SK-N-SH (cell line): ENCODE measurements at regions not wholly inside any gene's neighbourhood (a gene's known extent, or its start where the extent isn't known, plus 50 kb on each side); places are given as distances from the start of the nearest gene placed in this dataset.

ENCODE experiments used
- CTCF ChIA-PET: fragments of 300-600, 350-600 bp; formaldehyde crosslinking; extraction: SDS; loops from one replicate; lab custom pipeline; 2021; lab: Yijun Ruan, JAX
- POLR2A ChIA-PET: fragments of 350-600 bp; sonication (Branson Sonifier 250); formaldehyde crosslinking; extraction: SDS; loops from one replicate; lab custom pipeline; 2020; ENCODE audit warnings: antibody characterized with exemption, inconsistent platforms; lab: Yijun Ruan, JAX
- DNase-seq: peaks from one replicate; pipeline ENCODE4 v3.0.0; 2012
- H2AFZ ChIP-seq: fragments of 200-600 bp; sonication (generic); 2 replicates; pipeline ENCODE4 v1.8.1; 2016; ENCODE audit warnings: antibody characterized with exemption, mild to moderate bottlenecking, low read depth
- H3F3A ChIP-seq: fragments of 200-600 bp; sonication (generic); replicated peaks from 2 replicates; pipeline ENCODE3; 2016; ENCODE audit warnings: antibody characterized with exemption, mild to moderate bottlenecking; ENCODE audit not compliant: insufficient read depth
- H3K27ac ChIP-seq, 2 experiments: fragments of 200-500 bp in 1 of 2; fragments of 200-600 bp in 1 of 2; sonication (Bioruptor generic) in 1 of 2; sonication (generic), shearing (Covaris generic) in 1 of 2; 2 replicates each; pipeline versions ENCODE4 v1.5.1 to v1.6.1; 2014 to 2016; ENCODE audit warnings: low read depth in 2 of 2, inconsistent platforms in 1 of 2, low read length in 1 of 2, mild to moderate bottlenecking in 1 of 2, mixed read lengths in 1 of 2
- H3K27me3 ChIP-seq: fragments of 200-600 bp; sonication (generic), shearing (Covaris generic); 2 replicates; pipeline ENCODE4 v1.6.1; 2016; ENCODE audit warnings: mixed run types; ENCODE audit not compliant: insufficient read depth
- H3K36me3 ChIP-seq, 2 experiments: fragments of 200-500 bp in 1 of 2; fragments of 200-600 bp in 1 of 2; sonication (Bioruptor generic) in 1 of 2; sonication (generic) in 1 of 2; replicated peaks in 1 of 2; 2 replicates each; pipeline versions ENCODE3 to v1.5.1; 2014 to 2016; ENCODE audit warnings: low read length in 1 of 2, mild to moderate bottlenecking in 1 of 2; ENCODE audit not compliant: insufficient read depth in 2 of 2, control insufficient read depth in 1 of 2
- H3K4me1 ChIP-seq, 2 experiments: fragments of 200-500 bp in 1 of 2; fragments of 200-600 bp in 1 of 2; sonication (Bioruptor generic) in 1 of 2; sonication (generic), shearing (Covaris generic) in 1 of 2; 2 replicates each; pipeline versions ENCODE4 v1.5.1 to v1.6.1; 2014 to 2016; ENCODE audit warnings: low read depth in 1 of 2, low read length in 1 of 2, mixed run types in 1 of 2; ENCODE audit not compliant: insufficient read depth in 2 of 2, control insufficient read depth in 1 of 2
- H3K4me2 ChIP-seq: fragments of 200-600 bp; sonication (generic), shearing (Covaris generic); 2 replicates; pipeline ENCODE4 v1.6.1; 2017; ENCODE audit warnings: mixed run types
- H3K4me3 ChIP-seq, 2 experiments: fragments of 200-500 bp in 1 of 2; fragments of 200-600 bp in 1 of 2; sonication (Bioruptor generic) in 1 of 2; sonication (generic), shearing (Covaris generic) in 1 of 2; 2 replicates each; pipeline versions ENCODE4 v1.5.1 to v1.8.1; 2014 to 2016; ENCODE audit warnings: low read depth in 2 of 2, inconsistent platforms in 1 of 2, low read length in 1 of 2, mild to moderate bottlenecking in 1 of 2, mixed read lengths in 1 of 2, moderate library complexity in 1 of 2
- H3K79me2 ChIP-seq: fragments of 200-600 bp; sonication (generic); 2 replicates; pipeline ENCODE4 v1.8.1; 2017; ENCODE audit warnings: mild to moderate bottlenecking; ENCODE audit not compliant: insufficient read depth
- H3K9ac ChIP-seq: fragments of 200-600 bp; sonication (generic); 2 replicates; pipeline ENCODE4 v1.6.1; 2017; ENCODE audit warnings: mixed run types
- H3K9me2 ChIP-seq: fragments of 200-600 bp; sonication (generic); 2 replicates; pipeline ENCODE4 v1.6.1; 2017; ENCODE audit warnings: mixed run types
- H3K9me3 ChIP-seq: fragments of 200-600 bp; sonication (generic); 2 replicates; pipeline ENCODE4 v1.6.1; 2017; ENCODE audit warnings: mixed run types, mild to moderate bottlenecking, moderate library complexity
- H4K20me1 ChIP-seq: fragments of 200-600 bp; sonication (generic); 2 replicates; pipeline ENCODE4 v1.6.1; 2017; ENCODE audit warnings: mild to moderate bottlenecking, mixed run types; ENCODE audit not compliant: insufficient read depth
- CHD2 ChIP-seq: fragments of 150-350 bp; IDR thresholded peaks from 2 replicates; pipeline ENCODE4 v1.6.1; 2018; ENCODE audit warnings: low read length; ENCODE audit not compliant: partially characterized antibody
- EP300 ChIP-seq, 2 experiments: IDR thresholded peaks; 2 replicates each; pipeline versions ENCODE4 v1.4.0 to v1.6.1; 2012; ENCODE audit warnings: borderline replicate concordance in 1 of 2, low read depth in 1 of 2, low read length in 1 of 2
- FOSL2 ChIP-seq: IDR thresholded peaks from 2 replicates; pipeline ENCODE4 v1.4.0; 2012; ENCODE audit warnings: low read depth, mild to moderate bottlenecking, moderate library complexity, borderline replicate concordance
- FOXJ3 ChIP-seq: sonication (generic); formaldehyde crosslinking; IDR thresholded peaks from 2 replicates; pipeline ENCODE4 v1.5.1; 2020; ENCODE audit warnings: mild to moderate bottlenecking, missing genetic modification reagents
- FOXM1 ChIP-seq: IDR thresholded peaks from 2 replicates; pipeline ENCODE4 v1.4.0; 2012; ENCODE audit warnings: low read depth, mild to moderate bottlenecking
- JUND ChIP-seq: IDR thresholded peaks from 2 replicates; pipeline ENCODE4 v1.4.0; 2012
- NRF1 ChIP-seq: IDR thresholded peaks from 2 replicates; pipeline ENCODE4 v1.6.1; 2012; ENCODE audit warnings: low read depth, mild to moderate bottlenecking, low read length
- POLR2AphosphoS5 ChIP-seq: IDR thresholded peaks from 2 replicates; pipeline ENCODE4 v1.6.1; 2012; ENCODE audit warnings: low read depth, low read length
- RAD21 ChIP-seq: IDR thresholded peaks from 2 replicates; pipeline ENCODE4 v1.6.1; 2012; ENCODE audit warnings: mild to moderate bottlenecking, low read length
- RCOR1 ChIP-seq: fragments of 150-350 bp; IDR thresholded peaks from 2 replicates; pipeline ENCODE4 v1.6.1; 2017; ENCODE audit warnings: antibody characterized with exemption, low read length
- YY1 ChIP-seq: IDR thresholded peaks from 2 replicates; pipeline ENCODE4 v1.4.0; 2012; ENCODE audit warnings: low read depth, mild to moderate bottlenecking
- WGBS: methylation state at CpG from one replicate; pipeline ENCODE4 v1.1.6; 2017; ENCODE audit warnings: low lambda C conversion rate; 5-methylcytosine and 5-hydroxymethylcytosine counted together
- TF ChIP-seq, protein P1 (sequence below): fragments of 150-350 bp; IDR thresholded peaks from 2 replicates; pipeline ENCODE4 v1.6.1; 2017; ENCODE audit warnings: antibody characterized with exemption, low read length, low read depth, borderline replicate concordance
- TF ChIP-seq, protein P2 (sequence below): IDR thresholded peaks from 2 replicates; pipeline ENCODE4 v1.4.0; 2012; ENCODE audit warnings: low read depth
- TF ChIP-seq, protein P3 (sequence below): fragments of 150-350 bp; IDR thresholded peaks from 2 replicates; pipeline ENCODE4 v1.6.1; 2016; ENCODE audit warnings: mild to moderate bottlenecking, low read depth, low read length
- TF ChIP-seq, protein P4 (sequence below): IDR thresholded peaks from 2 replicates; pipeline ENCODE4 v1.6.1; 2012; ENCODE audit warnings: mild to moderate bottlenecking, low read depth, low read length, moderate library complexity

DNA sequence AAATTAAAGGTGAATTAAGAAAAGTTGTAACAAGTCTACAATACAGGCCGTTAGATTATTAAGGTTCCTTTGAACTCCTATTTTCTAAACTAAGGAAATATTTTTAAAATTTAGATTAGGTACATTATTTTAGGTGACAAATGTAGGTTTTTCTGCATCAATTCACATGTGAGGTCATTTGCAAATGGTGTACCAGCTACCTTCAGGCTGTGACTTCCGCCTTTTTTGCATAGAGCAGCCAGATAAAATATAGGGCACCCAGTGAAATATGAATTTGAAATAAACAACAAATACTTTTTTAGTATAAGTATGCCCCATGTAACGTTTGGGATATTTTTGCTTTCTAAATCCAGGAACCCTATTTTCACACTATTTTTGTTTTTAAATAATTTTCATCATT lies 544.0 kb downstream of the LMO4 start:
- CTCF ChIA-PET = no interaction called here
- POLR2A ChIA-PET = no interaction called here

More for the DNA sequence above, 544.0 kb downstream of the LMO4 start:
- Histone ChIP-seq H3K36me3 (no peaks in the 10 kb centered on the region), H3F3A (no peaks in the 10 kb centered on the region), H3K4me3 (no peak overlapping the region), H3K9me2 (no peaks in the 10 kb centered on the region), H3K9ac (no peak overlapping the region), H3K4me2 (no peak overlapping the region), H3K27me3 (no peaks in the 10 kb centered on the region), H4K20me1 (no peaks in the 10 kb centered on the region), H3K4me1 (peaks cover 0 to 8% of the 10 kb centered on the region in 2 experiments; a peak in 1 of 4 replicates), H3K9me3 (peaks cover 5% of the 10 kb centered on the region; the same call in 1 of the 2 replicates), H3K27ac (no peak overlapping the region), H2AFZ (no peak overlapping the region), H3K79me2 (no peaks in the 10 kb centered on the region)
- no peak for DNase-seq
- WGBS = 74% methylated on average over 3 of the region's 3 CpGs
- no peak for TF ChIP-seq JUND
- no peak for TF ChIP-seq RCOR1
- no peak for TF ChIP-seq POLR2AphosphoS5
- TF ChIP-seq EP300 (IDR thresholded peaks at IDR 0.05; ENCODE audit: borderline replicate concordance in 1 of 2, low read depth in 1 of 2, low read length in 1 of 2) = no peak
- no peak for TF ChIP-seq RAD21
- TF ChIP-seq, protein P1, sequence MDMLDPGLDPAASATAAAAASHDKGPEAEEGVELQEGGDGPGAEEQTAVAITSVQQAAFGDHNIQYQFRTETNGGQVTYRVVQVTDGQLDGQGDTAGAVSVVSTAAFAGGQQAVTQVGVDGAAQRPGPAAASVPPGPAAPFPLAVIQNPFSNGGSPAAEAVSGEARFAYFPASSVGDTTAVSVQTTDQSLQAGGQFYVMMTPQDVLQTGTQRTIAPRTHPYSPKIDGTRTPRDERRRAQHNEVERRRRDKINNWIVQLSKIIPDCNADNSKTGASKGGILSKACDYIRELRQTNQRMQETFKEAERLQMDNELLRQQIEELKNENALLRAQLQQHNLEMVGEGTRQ = no peak
- no peak for TF ChIP-seq FOSL2
- TF ChIP-seq, protein P2, sequence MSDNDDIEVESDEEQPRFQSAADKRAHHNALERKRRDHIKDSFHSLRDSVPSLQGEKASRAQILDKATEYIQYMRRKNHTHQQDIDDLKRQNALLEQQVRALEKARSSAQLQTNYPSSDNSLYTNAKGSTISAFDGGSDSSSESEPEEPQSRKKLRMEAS = no peak
- no peak for TF ChIP-seq NRF1
- TF ChIP-seq, protein P3, sequence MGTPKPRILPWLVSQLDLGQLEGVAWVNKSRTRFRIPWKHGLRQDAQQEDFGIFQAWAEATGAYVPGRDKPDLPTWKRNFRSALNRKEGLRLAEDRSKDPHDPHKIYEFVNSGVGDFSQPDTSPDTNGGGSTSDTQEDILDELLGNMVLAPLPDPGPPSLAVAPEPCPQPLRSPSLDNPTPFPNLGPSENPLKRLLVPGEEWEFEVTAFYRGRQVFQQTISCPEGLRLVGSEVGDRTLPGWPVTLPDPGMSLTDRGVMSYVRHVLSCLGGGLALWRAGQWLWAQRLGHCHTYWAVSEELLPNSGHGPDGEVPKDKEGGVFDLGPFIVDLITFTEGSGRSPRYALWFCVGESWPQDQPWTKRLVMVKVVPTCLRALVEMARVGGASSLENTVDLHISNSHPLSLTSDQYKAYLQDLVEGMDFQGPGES = no peak
- TF ChIP-seq, protein P4, sequence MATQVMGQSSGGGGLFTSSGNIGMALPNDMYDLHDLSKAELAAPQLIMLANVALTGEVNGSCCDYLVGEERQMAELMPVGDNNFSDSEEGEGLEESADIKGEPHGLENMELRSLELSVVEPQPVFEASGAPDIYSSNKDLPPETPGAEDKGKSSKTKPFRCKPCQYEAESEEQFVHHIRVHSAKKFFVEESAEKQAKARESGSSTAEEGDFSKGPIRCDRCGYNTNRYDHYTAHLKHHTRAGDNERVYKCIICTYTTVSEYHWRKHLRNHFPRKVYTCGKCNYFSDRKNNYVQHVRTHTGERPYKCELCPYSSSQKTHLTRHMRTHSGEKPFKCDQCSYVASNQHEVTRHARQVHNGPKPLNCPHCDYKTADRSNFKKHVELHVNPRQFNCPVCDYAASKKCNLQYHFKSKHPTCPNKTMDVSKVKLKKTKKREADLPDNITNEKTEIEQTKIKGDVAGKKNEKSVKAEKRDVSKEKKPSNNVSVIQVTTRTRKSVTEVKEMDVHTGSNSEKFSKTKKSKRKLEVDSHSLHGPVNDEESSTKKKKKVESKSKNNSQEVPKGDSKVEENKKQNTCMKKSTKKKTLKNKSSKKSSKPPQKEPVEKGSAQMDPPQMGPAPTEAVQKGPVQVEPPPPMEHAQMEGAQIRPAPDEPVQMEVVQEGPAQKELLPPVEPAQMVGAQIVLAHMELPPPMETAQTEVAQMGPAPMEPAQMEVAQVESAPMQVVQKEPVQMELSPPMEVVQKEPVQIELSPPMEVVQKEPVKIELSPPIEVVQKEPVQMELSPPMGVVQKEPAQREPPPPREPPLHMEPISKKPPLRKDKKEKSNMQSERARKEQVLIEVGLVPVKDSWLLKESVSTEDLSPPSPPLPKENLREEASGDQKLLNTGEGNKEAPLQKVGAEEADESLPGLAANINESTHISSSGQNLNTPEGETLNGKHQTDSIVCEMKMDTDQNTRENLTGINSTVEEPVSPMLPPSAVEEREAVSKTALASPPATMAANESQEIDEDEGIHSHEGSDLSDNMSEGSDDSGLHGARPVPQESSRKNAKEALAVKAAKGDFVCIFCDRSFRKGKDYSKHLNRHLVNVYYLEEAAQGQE = no peak
- no peak for TF ChIP-seq CHD2
- TF ChIP-seq FOXJ3 (CRISPR knock-in tag) = no peak
- TF ChIP-seq FOXM1 = no peak
- no peak for TF ChIP-seq YY1
